HG03575 (cell line): ENCODE measurements at regions not wholly inside any gene's neighbourhood (a gene's known extent, or its start where the extent isn't known, plus 50 kb on each side); places are given as distances from the start of the nearest gene placed in this dataset.

ENCODE experiments used
- ATAC-seq: cut with Tn5 transposase; IDR thresholded peaks from one replicate; pipeline ENCODE4 v1.9.1; 2021; ENCODE audit not compliant: unreplicated experiment, insufficient number of reproducible peaks, low FRiP score; ENCODE audit errors: extremely low read depth

DNA sequence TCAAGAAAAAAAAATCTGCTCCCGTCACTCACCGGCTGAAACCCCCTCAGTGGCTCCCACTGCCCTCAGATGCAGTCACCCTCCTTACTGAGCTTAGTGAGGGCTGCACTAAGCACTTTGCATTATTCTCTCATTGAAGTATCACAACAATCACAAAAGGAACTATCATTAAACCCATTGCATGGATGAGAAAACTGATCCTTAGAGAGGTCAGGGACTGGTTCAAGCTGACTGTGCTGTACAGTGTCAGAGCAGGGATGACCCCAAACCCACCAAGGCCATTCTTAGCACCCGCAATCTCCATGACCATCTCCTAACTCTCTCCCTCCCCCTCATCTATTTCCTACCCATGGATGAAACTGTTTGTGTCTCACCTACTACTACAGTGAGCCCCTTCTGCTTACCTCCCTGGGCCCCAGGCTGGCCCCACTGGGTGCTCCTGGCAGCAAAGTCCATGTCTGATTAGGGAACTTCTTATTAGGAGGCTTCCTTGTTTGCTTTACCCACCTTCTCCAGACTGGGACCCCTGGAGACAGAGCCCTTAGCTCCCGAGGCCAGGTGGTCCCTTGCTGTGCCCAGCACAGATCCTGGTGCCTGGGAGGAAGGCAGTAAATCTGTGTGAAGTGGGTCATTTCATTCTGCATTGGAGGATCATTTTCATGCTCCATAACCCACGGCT lies 139.3 kb upstream of the ID2 start:
- ATAC-seq: no peak

DNA sequence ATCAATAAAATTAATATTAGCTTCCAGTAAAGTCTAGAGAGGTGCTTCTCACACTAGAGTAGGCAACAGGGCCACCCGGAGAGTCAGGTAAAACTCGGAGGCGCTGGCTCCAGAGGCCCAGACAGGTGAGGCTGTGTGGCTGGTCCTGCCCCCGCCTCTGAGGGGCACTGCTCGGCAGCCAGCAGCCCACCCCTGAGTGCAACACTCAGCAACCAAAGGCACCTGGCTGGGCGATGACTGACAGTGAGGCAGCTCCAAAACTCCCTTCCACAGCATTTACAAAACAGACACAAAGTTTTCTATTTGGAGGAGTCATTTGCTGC lies 138.8 kb upstream of the ID2 start:
- ATAC-seq: no peak

DNA sequence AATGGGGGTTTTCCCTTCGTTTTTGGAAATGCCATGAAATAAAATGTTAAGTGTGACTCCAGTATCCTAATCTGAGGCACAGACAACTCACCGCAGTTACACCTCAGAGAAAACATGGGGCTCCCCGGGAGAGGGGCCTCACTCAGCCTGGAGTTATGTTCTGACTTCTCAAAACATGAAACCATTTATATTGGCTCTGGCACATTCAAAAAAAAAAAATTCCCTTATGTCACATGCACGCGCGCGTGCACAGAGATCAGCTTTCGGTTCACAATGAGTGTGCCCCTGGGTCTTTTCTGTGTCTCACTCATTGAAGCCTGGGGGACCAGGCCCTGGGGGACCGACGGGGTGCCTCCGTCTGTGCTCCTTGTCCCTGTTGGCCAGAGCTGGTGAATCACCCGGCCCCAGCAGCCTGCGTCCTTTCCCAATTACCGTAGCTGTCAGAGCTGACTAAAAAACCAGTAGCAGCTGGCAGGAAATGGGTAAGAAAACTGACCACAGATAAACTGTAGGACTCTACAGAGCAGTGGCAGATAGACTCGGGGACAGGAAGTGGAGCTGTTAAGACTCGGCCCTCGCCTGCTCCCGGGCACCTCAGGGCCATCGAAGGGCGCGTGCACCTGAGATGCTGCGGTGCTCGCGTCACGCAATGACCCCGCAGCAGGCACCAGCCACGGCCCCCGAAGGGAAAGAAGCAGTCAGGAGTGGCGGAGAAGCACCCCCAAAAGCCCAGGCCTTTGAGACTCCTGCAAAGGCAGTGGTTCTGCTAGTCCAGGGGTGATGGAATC lies 138.3 kb upstream of the ID2 start:
- peak; percentile 63 for ATAC-seq

DNA sequence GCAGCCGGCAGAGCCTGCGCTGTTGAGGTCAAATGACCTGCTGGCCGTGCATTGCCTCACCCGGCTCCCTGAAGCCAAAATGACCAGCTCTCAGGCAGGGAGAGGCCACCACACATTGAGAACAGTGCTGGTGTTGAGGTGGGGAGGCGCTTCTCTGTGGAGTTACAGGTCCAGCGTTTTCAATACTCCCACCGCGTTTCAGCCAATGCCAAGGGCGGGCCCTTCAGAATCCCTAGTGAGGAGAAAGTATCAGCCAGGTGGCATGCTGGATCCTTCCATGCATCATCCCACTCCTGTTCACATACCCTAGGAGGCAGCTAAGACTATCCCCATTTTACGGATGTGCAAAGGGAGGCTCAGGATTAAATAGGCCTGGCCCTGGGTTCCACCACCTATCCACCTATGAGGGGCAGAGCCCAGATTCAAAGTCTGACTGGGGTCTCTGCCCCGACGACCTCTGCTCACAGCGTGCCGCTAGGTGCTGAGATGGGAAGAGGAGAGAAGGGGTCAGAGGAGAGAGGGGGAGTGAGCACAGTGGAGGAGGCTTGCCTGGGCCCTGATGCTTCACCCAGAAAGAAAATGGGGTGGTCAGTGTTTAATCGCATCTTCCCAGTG lies 137.6 kb upstream of the ID2 start:
- no peak for ATAC-seq

DNA sequence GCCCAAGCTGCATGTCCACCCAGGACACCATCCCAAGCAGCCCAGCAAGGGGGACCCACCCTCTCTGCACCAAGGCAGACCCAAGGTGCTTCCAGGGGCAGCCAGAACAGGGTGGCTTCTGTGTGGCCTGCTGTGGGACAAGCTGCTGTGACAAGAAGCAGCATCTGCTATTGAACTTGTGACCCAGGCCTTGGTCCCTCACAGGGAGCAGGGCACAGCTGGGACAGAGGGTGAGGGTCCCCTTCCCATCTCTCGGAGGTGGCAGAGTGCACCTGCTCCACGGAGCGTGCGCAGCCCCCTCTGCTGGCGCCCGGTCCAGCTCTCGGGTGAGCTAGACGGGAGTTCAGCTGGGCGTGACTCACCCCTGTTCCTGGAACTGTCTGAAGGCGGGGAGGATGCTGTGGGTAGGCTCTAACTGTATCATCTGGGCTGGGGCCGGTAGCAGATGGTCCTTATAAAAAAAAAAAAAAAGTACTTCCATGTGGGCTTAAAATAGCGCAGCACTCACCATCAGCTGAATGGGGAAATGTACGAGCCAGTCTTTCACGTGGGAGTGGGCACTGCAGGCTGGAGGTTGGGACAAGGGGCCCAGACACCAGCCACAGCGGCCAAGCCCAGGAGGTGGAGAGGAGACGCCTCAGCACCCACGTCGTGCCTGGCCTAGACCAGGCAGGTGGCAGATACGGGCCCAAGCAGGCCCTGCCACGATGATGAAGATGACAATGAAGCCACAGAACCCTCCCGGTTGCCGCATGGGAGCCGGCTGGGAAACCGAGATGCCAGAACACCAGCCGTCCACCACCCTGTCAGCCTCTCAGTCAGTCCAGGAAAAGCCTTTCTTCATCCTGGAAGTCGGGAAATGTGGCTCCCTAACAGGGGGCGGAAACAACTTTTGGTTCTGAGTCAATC lies 136.8 kb upstream of the ID2 start:
- ATAC-seq: peak; percentile 41

DNA sequence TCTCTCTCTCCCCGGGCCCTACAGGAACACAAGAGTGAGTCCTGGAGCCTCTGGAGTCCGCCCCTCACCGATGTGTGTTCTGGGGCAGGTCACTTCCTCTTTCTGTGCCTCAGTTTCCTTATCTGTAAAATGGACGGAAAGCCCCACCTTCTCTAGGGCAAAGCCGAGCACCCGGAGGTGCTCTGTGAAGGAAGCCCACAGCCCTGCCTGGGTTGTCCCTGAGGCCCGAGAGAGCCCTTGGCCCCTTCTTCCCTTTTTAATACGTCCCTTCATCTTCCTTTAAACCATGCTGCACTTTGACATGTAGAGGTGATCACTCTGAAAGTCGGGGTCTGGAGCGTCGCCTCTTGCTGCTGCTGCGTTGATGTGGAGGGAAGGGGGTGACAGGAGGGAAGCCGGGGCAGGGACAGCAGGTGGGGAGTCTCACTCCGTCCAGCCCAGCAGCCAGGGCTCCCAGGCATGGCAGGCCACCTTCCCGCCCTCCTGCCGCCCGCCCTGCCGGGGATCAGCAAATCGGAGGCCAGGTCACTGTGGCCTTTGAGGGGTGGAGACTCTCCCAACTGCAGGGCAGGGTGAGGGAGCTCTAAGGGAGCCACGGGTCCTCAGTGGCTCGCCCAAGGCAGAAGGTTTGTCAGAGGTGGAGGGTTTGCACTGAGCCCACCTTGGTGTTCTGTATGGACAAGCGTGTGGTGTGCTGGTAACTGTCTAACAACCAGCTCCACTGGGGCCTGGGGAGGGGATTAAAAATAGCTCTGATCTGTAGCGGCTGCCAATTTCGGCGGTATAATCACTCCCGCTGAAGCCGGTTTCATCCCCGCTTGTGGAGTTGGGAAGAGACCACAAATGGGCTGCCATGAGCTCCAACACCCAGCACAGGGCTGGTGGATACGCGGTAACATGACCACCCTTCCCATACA lies 135.9 kb upstream of the ID2 start:
- ATAC-seq: no peak

DNA sequence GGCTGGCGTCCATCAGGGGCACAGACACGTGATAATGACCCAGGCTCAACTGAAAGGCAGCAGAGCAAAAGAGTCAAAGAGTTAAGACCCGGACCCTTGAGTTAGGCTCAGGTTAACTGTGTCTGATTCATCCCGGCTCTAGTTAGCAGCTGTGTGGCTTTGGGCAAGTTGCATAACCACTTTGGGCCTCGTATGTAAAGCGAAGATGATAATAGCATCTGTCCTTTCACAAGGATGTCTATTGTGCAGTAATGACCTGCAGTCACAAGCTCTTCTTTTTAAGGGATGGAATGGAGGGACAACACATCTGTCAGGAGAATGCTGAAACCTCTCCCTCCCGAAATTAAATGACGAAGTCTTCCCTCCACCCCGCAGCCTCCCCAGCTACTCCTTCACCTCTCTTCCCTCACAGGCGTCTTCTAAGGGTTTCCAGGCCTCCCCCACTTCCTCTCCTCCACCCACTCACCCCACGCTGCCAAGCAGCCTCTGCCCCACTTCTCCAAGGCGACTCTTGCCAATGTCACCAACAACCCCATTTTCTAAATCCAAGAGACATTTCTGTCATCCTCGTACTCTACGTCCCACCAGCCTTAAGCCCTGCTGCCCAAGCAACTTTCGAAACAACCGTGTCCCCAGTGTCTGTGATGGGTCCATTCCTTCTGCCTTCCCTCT lies 135.1 kb upstream of the ID2 start:
- no peak for ATAC-seq

DNA sequence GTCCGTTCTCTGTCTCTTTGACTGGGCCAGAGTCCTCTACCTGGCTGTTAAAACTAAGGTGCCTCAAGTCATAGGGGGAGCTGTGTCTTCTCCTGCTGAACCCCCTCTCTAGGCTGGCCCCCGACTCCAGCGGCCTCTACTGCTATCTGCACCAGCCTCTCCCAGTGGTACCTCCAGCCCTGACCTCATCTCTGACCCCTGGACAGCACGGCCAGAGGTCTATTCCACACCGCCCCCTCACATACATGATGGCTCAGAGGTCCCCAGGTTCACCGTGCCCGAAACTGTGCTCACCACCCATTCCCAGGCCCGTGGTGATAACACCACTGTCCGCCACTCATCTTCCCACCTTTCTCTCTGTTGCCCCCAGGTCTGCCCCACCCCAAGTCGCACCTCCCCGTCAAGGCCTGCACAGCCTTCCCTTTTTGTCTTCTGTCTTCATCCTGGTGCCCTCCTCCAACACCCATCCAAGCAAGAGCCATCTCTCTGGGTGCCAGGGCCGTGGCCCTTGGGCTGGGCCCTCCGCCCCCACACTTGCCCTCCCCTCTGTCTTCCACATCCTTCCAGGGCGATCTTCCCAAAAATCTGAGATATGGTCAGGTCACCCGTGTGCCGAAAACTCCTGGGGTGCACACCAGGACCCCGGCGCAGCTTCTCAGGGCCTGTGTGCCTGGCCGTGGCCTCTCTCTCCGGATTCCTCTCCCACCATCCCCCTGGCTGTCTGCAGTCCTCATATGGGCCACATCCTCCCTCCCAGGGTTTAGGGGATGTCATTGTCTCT lies 134.4 kb upstream of the ID2 start:
- ATAC-seq: no peak

DNA sequence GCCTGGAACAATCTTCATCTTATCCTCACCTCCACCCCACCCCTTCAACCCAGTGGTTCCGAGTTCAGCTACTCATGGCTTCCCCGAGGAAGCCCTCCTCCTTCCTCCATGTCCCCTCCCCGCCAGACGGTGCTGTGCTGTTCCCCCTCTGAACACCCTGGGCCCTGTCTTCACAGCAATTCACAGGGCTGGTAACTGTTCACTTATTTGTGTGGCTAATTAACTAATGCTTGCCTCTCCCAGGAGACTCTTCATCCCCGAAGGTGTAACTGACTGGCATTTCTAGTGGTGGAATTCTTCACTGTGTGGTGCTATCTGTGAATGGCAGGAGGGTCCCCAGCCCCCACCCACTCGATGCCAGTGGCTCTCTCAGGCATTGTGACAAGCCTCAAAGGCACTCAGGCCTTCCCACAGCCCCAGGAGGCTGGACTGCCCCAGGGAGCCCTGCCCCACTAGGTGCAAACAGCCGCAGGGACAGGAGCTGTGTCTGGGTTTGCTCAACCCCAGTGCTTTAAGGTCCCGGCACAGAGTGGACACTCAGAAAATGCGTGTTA lies 133.7 kb upstream of the ID2 start:
- ATAC-seq: no peak

DNA sequence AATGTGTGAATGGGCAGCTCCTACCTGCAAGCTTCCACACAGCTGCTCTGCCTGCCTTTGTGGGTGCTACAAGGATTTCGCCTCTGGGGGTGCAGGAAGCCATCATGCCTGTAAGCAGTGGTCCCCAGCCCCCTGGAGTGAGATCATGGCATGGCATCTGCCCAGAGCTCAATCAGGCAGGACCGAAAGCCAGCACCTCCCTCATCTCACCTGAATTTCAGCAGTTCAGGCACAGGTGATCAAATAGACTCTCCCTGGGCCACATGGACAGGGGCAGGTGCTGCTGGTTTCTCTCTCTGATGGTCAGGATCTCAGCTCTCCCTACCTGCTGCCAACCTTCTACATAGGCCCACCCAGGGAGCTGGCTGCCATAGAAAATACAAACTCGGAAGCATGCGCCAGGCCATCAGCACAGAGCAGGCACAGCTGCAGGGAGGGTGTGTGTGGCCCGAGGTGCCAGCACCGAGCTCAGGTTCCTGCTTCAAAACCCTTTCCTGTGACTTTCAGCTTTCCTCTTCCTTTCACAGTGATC lies 133.2 kb upstream of the ID2 start:
- ATAC-seq: no peak

DNA sequence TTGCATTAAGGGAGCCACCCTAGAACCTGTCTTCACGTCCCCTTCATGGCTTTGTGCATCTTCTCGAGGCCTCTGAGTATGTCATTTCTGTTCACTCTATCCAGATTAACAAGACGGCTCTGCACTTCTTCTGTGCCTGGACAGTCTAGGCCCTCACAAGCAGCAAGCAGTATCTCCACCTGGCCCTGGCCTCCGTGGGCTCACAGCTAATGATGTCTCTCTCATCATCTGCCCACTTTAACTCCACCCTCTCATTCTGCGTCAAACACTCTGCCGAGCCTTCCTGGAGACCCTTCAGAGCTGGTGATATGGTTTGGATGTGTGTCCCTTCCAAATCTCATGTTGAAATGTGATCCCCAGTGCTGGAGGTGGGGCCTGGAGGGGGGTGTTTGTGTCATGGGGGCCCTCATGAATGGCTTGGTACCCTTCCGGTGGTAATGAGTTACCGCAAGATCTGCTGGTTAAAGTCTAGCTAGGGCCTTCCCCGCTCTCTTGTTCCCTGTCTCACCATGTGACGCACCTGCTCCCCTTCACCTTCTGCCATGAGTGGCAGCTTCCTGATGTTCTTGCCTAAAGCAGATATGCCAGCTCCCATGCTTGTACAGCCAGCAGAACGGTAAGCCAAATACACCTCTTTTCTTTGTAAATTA lies 132.5 kb upstream of the ID2 start:
- ATAC-seq: no peak

DNA sequence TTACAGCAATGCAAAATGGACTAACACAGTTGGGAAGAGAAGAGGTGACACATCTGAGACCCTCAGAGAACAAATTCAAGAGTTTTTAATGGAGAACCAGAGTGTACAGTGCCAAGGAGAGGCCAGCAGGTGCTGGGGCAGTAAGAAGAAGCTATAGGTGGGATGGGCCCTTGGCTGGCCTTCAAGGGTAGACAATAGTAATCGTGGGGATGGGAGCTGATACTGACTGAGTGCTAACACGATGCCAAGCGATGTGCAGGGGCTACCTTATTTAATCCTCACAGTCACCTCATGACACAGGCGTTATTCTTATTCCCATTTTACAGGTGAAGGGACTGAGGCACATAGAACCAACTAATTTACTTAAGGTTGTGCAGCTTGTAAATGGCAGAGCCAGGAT lies 131.9 kb upstream of the ID2 start:
- no peak for ATAC-seq

DNA sequence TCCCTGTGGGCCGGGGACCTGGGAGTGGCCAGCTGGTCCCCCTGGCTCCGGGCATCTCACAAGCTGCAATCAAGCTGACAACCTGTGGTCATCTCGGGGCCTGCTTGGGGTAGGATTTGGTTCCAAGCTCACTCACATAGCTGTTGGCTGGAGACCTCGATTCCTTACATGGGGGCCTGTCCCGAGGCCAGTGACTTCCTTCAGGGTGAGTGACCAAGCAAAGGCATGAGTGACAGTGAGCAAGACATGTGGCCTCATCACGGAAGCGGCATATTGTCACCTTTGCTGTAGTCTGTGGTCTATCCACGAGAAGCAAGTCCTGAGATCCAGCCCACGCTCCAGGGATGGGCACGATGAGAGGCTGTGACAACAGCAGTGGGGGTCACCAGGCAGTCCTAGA lies 131.4 kb upstream of the ID2 start:
- ATAC-seq: no peak

DNA sequence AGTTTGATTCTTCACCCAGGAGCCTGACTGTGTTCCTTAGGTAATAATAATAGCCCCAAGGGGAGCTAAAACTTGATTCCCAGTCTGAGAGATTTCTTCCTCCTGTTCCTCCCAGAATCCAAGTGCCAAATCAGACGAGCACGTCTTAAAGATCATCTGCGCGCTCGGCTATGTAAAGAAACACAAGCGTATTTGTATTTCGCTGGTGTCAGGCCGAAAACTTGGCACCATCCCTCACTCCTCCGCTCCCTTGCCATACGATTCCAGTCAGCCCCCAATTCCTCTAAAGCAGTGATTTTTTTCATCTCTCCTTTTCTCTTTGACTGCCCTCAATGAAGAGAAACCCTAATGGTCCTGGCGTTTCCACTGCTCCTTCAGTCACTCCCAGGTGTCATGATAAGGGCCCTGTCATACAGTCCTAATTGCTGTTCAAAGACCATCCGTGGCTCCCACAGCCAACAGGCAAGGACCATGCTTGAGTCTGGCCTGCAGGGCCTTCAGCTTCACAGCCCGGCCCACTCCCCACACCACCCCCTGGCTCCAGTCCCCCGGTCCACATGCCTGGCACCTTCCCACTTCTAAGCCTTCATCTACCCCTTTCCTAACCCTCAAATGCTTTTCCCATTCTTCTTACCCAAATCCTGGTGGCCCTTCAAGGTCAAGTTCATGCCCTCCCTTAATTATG lies 130.8 kb upstream of the ID2 start:
- ATAC-seq: no peak

DNA sequence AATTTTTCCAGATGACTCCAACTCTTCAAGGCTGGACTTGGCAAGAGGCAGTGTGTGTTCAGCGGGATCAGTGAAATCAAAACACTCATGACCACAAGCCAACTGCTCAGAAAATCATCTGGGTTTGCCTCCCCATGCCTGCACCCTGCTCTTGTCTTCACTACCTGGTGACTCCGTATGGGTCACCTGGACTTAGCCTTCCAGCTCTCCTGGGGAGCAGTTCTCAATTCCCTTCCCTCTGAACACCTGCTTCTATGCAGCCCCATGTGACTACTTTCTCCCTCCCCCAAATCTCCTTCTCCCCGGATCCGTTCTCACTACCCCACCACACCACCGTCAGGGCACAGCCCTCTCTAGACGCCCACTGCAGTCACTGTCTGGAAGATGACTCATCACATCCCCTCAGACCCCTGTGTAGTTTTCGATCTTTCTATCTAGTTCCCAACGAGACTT lies 130.2 kb upstream of the ID2 start:
- no peak for ATAC-seq

DNA sequence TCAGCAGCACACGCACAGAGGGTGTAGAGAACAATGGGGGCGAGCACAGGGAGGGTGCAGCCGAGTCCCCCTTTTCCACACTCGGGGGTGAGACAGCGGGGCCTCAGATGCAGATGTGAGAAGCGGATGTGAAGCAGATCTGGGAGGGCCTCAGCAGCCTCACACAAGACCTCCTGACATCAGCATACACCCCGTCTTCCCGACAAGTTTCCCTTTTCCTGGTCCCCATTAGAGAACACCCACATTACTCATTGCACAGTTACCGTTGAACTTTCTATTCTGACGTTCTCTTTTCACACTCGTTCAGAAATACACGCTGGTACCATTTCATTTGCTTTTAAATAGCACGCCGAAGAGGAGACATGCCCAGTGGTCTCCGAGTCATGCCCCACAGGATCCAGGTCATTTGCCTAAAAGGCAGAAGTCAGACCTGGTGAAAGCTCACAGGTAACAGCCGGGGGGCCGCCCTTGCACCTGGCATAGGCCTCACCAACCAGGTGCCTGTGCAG lies 129.5 kb upstream of the ID2 start:
- no peak for ATAC-seq
